Adipocyte (in vitro differentiated cells): ENCODE measurements at regions not wholly inside any gene's neighbourhood (a gene's known extent, or its start where the extent isn't known, plus 50 kb on each side); places are given as distances from the start of the nearest gene placed in this dataset.

Experiments
- DNase-seq: peaks from one replicate; pipeline ENCODE4 v3.0.0-alpha.2; 2015; ENCODE audit warnings: low read depth
- H3K27me3 ChIP-seq: replicated peaks from 2 replicates; pipeline ENCODE4 v1.7.0; 2013; ENCODE audit warnings: mild to moderate bottlenecking, low read length, moderate library complexity; ENCODE audit not compliant: control insufficient read depth, insufficient read depth
- H3K36me3 ChIP-seq: 2 replicates; pipeline ENCODE4 v1.7.0; 2013; ENCODE audit warnings: low read length, mild to moderate bottlenecking, moderate library complexity; ENCODE audit not compliant: control insufficient read depth, insufficient read depth, severe bottlenecking
- H3K4me1 ChIP-seq: 2 replicates; pipeline ENCODE4 v1.7.0; 2013; ENCODE audit warnings: mild to moderate bottlenecking, low read length, moderate library complexity; ENCODE audit not compliant: control insufficient read depth, insufficient read depth
- H3K4me3 ChIP-seq: 2 replicates; pipeline ENCODE4 v1.7.0; 2013; ENCODE audit warnings: mild to moderate bottlenecking, low read length, moderate library complexity
- H3K9ac ChIP-seq: 2 replicates; pipeline ENCODE4 v1.7.0; 2013; ENCODE audit warnings: mild to moderate bottlenecking, low read length, moderate library complexity
- H3K9me3 ChIP-seq: 2 replicates; pipeline ENCODE4 v1.7.0; 2013; ENCODE audit warnings: mild to moderate bottlenecking, low read length, moderate library complexity; ENCODE audit not compliant: control insufficient read depth

DNA sequence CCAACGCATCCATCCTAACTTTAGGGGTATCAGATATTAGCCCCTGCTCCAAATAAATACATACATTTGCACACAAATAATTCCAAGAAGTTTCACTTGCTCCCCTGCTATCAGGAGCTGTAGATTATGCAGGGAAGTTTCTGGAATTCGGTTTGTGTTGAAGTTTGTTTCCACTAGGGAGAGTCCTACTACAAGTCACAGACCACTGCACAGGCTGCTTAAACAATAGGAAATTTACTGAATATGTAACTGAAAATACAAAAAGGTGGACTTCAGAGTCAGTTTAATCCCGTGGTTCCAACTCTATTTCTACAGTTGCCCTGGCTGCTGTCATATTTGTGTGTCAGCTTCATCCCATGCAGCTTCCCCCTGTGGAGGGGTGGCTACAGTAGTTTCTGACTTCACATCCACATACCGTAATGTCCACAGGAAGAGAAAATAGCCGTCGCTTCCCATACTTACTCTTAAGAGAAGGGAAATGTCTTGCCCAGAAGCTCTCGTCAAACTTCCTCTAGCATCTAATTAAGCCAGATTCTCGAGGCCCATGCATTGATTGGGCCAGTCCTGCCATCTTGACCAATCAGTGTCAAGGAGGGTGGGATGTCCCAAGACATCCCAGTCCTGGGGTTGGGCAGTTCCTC, 286.6 kb downstream of the COG6 start:
- no peak for DNase-seq
- Histone ChIP-seq H3K9me3 (peaks cover 5% of the 10 kb centered on the region), H3K27me3 (no peaks in the 10 kb centered on the region), H3K36me3 (no peaks in the 10 kb centered on the region), H3K4me1 (peaks cover 9% of the 10 kb centered on the region), H3K4me3 (no peak overlapping the region), H3K9ac (peak overlapping the region; percentile 62)

DNA sequence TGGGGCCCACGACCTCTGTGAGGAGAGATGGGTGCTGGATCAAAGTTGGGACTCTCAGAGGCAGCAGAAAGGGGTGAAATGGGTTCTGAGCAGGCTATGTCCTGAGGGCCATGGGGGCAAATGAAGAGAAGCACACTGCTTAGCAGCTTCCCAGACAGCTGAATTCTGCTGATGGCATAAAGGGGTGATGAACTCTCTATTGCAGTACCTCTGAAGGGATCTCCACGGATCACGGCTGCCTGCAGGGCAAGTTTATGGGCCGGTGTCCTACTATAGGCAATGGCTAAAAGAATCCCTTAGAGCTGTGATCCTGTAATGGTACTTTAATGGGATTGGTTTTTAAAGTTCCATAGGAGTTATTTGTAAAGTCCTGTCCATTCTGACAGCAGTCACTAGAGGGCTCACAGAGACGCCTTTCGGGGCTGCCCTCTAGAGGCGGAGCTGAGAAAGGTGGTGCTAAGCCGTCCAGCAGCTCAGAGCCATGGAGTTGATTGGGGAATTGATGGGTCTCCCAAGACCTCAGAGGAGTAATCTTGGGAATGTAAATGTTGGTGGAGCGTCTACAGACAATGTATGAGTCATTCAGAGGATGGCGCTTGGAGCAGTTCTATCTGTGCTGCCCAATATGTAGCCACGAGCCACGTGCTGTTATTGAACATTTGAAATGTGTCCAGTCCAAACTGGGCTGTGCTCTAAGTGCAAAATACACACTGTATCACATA, 287.3 kb downstream of the COG6 start:
- peak; percentile 70 for DNase-seq
- H3K27me3 ChIP-seq, result no peaks in the 10 kb centered on the region
- no peaks in the 10 kb centered on the region for H3K36me3 ChIP-seq
- peak overlapping the region; percentile 62 for H3K9ac ChIP-seq
- H3K9me3 ChIP-seq, result peaks cover 5% of the 10 kb centered on the region
- peaks cover 9% of the 10 kb centered on the region for H3K4me1 ChIP-seq
- no peak overlapping the region for H3K4me3 ChIP-seq

DNA sequence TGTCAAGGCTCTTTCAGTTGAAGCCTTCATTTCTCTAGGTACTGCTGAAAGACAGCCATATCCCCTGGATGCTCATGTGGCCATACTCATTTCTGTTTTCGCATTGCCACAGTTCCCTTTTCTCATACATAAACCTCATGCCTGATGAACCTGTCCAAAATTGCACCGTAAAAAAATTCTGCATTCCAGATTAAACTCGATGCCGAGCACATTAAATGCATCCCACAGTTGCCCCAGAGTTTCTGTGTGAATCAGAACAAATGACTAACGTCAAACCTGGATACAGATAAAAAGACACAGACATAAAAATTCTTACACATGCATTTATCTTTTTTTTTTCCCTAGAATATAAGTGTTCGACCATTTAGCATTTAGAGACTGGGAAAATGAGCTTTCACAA, 288.2 kb downstream of the COG6 start:
- DNase-seq, result no peak
- Histone ChIP-seq H3K9ac (no peak overlapping the region), H3K4me3 (no peak overlapping the region), H3K9me3 (peaks cover 5% of the 10 kb centered on the region), H3K27me3 (no peaks in the 10 kb centered on the region), H3K36me3 (no peaks in the 10 kb centered on the region), H3K4me1 (peaks cover 9% of the 10 kb centered on the region)

DNA sequence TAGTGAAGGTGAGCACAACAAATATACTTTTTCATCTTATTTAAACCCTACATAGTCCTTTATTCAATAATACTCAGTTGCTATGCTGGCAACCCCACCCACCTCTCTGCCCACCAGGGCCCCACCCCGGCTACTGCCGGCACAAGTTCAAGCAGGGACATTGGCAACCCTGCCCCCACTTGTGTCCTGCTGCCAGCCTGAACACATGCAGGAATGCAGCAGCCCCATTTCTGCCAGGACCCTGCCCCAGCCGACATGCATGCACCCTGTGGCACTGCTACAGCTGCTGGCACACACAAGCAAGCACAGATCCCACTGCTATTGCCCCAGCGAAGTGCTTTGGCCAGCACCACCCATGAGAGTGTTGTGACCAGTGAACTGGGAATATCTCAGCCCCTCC, 289.8 kb downstream of the COG6 start:
- no peak overlapping the region for H3K9ac ChIP-seq
- no peak for DNase-seq
- no peak overlapping the region for H3K4me3 ChIP-seq
- peaks cover 9% of the 10 kb centered on the region for H3K4me1 ChIP-seq
- H3K36me3 ChIP-seq, result no peaks in the 10 kb centered on the region
- peaks cover 5% of the 10 kb centered on the region for H3K9me3 ChIP-seq
- H3K27me3 ChIP-seq, result no peaks in the 10 kb centered on the region

DNA sequence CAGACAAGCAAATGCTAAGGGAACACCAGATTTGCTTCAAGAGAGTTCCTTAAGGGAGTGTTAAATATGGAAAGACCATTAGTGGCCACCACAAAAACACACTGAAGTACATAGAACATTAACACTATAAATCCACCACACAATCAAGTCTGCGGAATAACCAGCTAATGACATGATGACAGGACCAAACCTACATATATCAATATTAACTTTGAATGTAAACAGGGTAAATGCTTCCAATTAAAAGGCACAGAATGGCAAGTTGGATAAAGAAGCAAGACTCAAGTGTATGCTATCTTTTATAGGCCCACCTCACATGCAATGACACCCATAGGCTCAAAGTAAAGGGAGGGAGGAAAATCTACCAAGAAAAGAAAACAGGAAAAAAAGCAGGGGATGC, 291.3 kb downstream of the COG6 start:
- H3K9ac ChIP-seq, result no peak overlapping the region
- H3K4me3 ChIP-seq, result no peak overlapping the region
- no peak for DNase-seq
- no peaks in the 10 kb centered on the region for H3K27me3 ChIP-seq
- peaks cover 5% of the 10 kb centered on the region for H3K9me3 ChIP-seq
- H3K4me1 ChIP-seq, result peaks cover 9% of the 10 kb centered on the region
- H3K36me3 ChIP-seq, result no peaks in the 10 kb centered on the region

DNA sequence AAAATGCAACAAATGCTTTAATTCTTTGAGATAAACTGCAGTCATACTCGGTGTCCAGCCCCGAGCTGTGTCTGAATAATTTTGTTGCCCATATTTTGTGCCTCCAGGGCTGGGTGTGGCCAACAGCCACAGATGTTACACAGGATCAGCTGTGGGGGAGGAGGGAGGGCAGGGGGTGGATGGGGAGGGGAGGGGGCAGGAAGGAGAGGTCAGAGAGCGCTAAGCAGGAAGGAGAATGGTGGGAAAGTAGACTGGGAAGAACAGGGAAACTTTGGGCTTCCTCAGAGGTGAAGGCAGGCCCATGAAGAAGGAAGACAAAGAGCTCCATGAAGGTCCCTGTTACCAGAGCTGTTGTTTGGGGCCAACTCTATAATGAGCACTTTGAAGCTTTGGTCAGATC, 295.8 kb downstream of the COG6 start:
- no peak overlapping the region for H3K4me3 ChIP-seq
- no peaks in the 10 kb centered on the region for H3K4me1 ChIP-seq
- peaks cover 5% of the 10 kb centered on the region for H3K9me3 ChIP-seq
- peaks cover 5% of the 10 kb centered on the region for H3K27me3 ChIP-seq
- no peak overlapping the region for H3K9ac ChIP-seq
- no peak for DNase-seq
- H3K36me3 ChIP-seq, result no peaks in the 10 kb centered on the region

DNA sequence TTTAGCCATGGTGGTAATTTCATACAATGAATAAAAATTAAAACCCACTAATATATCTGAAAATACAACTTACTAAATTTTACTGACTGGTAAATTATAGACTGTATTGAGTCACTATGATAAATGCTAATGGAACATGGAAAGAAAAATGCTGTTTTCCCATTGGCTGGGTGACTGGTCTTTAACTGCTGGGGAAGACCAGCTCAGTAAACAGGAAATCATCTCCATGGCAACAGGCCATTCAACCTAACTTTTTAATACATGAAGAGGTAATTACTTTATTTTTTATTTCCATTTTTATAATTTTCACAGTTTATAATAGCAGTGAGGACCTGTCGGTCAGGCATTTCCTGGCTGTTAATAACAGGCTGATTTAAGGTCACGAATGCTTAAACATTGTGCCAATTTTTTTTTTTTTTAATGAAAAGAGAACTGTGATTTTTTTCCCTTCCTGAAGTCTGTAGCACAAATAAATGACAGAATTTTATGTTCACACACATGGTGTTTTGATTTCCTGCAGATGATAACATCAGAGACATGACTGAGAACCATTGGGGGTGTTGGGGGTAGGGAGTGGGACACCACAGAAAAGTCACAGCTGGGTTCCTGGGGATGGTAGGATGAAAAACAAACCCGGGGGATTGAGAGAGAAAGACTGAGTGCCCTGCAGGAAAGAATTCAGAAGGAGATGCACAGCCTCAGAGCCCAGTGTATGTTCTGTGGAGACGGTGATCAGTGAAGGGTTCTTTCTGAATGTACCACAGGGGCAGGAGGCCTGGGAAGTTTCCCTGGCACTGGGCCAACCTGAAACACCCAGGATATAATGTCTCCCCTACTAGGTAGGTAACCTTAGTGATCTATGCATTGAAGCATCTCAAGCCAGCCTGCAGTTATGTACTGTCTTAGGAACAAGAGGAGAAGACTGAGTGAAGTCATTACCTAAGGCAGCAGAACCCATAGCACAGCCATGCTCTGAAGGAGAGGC, 297.1 kb downstream of the COG6 start:
- H3K4me3 ChIP-seq, result no peak overlapping the region
- H3K9me3 ChIP-seq, result no peaks in the 10 kb centered on the region
- peaks cover 6% of the 10 kb centered on the region for H3K27me3 ChIP-seq
- no peaks in the 10 kb centered on the region for H3K36me3 ChIP-seq
- no peak overlapping the region for H3K9ac ChIP-seq
- no peaks in the 10 kb centered on the region for H3K4me1 ChIP-seq
- DNase-seq, result no peak

DNA sequence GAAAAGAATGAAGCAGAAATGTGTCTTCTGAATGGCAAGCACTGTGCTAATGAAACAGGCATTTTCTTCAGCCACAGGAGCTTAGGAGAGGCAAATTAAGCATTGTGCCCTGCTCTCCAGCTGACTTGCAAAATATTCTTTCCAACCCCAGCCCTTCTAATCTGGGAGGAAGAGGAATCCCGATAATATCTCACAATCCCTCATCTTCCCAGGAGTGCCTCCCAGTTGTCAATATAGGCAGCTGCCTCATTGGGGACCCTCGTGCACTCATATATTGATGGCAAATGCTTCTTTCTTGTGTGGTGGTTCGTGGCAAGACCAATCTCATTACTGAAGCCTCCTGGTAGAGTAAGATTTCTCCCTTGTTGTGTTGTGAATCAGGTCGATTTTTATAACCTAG, 299.0 kb downstream of the COG6 start:
- H3K4me3 ChIP-seq, result no peak overlapping the region
- no peak for DNase-seq
- no peaks in the 10 kb centered on the region for H3K9me3 ChIP-seq
- H3K36me3 ChIP-seq, result no peaks in the 10 kb centered on the region
- H3K27me3 ChIP-seq, result peaks cover 6% of the 10 kb centered on the region
- no peak overlapping the region for H3K9ac ChIP-seq
- no peaks in the 10 kb centered on the region for H3K4me1 ChIP-seq

DNA sequence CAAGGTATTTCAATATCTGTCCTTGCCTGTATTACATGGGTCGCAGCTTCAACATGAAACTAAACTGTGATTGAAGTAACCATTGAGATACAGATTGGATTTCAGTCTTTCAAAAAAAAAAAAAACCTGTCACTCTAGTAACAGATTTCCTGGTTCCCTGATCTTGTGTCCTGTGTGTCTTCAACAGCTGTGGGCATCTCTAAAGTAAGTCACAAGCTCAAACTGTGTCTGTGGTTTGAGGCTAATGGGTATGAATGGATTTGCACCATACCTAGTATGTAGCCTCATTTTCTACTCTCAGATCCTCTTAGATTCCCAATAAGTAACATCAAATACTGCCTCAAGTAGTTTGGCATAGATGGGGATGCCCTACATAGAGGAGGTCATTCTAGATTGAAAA, 300.1 kb downstream of the COG6 start:
- peaks cover 6% of the 10 kb centered on the region for H3K27me3 ChIP-seq
- no peaks in the 10 kb centered on the region for H3K9me3 ChIP-seq
- H3K4me3 ChIP-seq, result no peak overlapping the region
- no peak overlapping the region for H3K9ac ChIP-seq
- DNase-seq, result no peak
- no peaks in the 10 kb centered on the region for H3K4me1 ChIP-seq
- H3K36me3 ChIP-seq, result no peaks in the 10 kb centered on the region

DNA sequence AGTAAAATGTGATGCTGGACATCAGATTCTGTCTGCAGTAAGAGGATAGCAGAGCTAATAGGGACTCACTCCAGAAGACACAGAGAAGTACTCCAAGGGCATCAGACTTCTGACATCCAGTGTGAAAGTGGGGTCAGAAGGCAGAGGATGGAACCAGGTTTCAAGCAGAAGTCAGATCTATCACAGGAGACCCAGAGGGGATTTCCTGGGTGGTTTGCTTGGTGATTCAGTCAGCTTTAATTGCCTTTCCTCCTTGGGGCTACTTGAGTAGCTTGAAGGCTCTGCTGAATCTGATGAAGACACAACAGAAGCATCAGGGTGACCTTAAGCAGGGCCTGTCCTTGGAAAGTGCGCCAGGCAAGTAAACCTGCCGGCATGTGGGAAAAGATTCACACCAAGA, 300.6 kb downstream of the COG6 start:
- Histone ChIP-seq H3K9ac (no peak overlapping the region), H3K9me3 (no peaks in the 10 kb centered on the region), H3K4me1 (no peaks in the 10 kb centered on the region), H3K4me3 (no peak overlapping the region), H3K36me3 (no peaks in the 10 kb centered on the region), H3K27me3 (peaks cover 6% of the 10 kb centered on the region)
- DNase-seq, result no peak
